HG03103 (cell line): ENCODE measurements at regions not wholly inside any gene's neighbourhood (a gene's known extent, or its start where the extent isn't known, plus 50 kb on each side); places are given as distances from the start of the nearest gene placed in this dataset.

Experiments
- ATAC-seq: cut with Tn5 transposase; IDR thresholded peaks from one replicate; pipeline ENCODE4 v1.9.1; 2021; ENCODE audit warnings: low read depth; ENCODE audit not compliant: unreplicated experiment

DNA sequence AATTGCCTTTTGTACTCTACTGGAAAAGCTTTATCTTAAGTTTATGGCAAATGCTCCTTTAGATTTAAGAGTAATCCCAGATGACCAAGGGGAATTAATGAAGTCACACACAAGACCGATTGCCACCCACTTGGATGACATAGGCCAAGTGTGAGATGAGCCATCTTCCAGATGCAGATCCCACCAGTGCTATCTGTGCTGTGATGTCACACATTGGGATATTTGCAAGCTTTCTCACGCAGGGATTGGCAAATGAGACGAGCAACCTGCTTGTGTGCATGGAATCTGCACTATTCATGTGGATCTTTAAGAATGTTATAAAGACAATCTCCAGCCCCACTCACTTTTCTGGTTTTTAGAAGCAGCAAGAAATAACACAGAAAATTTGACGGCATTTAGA, 602.1 kb upstream of the TMEM132C start:
- no peak for ATAC-seq

DNA sequence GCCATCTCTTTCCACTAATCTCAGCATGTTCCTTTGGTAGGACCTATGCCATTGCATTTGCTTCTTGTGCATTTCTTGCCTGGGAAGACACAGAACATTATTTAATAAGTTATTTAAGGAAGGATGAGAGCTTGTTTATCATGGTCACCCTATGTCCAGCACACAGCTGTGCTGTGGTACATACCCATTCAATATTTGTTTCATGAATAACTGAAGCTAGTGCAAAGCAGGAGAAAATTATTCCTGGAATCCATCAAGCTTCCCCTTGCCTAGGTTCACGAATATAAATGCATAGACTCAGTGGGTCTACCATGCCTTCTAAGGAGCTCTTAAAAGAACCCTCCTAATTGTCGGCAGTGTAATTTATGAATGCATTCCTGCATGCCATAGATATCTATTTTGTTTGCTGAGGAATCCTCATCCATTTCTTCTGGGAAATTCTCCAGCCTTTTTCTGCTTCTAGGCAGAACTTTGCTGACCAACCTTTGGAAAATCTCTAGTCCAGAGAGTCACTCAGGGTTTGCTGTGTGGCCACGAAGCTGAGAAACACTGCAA, 599.8 kb upstream of the TMEM132C start:
- no peak for ATAC-seq

DNA sequence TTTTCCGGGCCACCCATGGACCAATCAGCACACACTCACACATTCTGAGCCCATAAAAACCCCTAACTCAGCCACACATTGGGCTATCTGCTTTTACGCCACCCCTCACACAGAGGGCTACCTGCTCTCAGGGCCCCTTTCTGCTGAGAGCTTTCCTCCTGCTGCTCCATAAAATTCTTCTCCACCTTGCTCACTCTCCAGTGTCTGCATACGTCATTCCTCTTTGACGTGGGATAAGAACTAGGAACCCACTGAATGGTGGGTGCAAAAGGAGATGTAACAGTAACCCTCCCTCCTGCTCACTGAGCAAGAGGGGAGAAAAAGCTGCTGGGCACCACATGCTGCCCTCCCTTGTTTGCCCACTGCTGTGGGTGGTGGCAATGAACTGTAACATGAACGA, 596.7 kb upstream of the TMEM132C start:
- ATAC-seq, result no peak

DNA sequence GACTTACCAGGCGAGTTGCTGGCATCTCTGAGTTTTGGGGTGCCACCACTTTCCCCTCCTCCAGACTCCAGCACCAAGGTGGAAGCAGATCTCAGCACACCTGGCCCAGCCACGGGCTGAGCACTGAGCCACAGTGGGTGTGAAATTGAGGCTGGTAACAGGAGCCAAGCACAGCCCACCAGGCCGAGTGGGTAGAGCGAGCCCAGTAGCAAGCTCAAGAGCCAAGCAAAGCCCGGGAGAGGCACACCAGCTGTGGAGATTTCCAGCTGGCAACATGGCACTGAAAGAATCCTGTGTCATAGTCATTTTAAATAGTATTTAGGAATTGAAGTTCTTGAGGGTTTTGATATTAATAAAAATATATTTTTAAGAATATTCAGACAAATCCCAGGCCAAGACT, 596.2 kb upstream of the TMEM132C start:
- no peak for ATAC-seq

DNA sequence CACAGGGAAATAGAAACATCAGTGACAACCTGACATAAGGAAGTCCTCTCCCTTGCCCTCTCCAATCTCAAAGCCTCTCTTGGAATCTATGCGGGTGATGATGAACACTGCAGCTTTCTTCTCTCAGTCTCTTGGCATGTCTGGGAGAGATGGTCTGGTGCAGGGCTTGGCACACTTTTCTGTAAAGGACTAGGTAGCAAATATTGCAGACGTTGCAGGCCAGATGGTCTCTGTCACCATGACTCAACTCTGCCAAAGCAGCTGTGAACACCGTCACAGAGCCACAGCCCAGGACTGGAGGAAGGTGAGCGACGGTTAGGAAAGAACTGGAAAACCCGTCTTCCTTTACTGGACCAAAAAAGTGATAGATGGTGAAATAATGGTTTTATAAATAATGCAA, 591.0 kb upstream of the TMEM132C start:
- no peak for ATAC-seq

DNA sequence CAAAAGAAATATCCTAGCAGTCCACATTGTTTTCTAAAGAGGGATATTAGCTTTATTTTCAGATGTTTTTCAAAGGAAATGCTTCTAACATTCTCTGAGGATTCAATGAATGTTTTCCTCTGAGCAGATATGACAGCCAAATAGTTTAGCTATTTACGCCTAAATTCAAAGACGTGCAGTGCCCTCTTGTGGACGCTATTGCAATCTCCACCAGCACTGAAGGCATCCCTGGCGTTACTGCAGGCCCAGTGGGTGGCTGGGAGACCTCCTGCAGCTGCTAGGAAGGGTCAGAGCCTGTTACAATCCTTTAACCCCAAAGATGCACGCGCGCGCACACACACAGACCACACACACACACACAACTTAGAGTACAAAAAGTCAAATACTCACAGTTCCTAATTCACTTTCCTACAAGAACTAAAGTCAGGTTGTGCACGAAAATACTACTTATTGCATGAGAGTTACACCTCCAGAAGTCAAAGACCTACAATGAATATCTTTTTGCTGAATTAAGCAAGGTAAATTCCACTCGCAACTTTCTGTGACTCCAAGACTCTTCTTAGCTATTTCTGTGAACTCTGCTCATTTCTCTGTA, 589.3 kb upstream of the TMEM132C start:
- ATAC-seq, result no peak

DNA sequence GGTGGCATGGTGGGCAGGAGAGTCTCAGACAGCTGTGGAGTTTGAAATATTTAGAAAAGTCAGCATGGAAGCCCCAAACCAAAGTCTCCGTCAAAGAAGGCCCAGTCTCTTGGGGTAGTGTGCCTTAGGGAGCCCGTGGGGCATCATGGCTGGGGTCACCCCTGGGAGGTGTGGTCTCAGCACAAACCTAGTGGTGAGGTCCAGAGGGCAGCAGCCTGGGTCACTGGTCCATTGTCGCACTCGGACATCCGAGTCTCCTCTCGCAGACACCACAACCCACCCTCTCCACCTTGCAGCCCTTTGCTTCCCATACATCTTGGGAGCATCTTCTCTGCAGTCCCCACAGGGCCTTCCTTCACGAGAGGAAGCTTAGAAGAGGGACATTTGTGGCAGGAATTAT, 588.0 kb upstream of the TMEM132C start:
- ATAC-seq, result no peak

DNA sequence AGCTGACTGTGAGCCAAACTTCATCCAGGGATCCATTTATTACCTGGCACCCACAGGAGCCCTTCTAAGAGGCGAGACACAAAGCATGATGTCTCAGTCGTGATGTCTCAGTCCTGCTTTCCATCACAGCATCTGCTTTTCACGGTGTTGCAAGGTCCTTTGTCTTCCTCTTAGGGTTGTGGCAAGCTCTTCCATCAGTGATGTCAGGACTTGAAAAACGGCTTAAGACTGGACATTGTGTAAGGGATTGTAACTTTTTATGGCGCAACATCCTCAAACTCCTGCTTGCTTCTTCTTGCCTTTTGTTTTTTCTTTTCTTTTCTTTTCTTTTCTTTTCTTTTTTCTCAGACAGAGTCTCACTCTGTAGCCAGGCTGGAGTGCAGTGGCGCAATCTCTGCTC, 586.5 kb upstream of the TMEM132C start:
- ATAC-seq, result no peak

DNA sequence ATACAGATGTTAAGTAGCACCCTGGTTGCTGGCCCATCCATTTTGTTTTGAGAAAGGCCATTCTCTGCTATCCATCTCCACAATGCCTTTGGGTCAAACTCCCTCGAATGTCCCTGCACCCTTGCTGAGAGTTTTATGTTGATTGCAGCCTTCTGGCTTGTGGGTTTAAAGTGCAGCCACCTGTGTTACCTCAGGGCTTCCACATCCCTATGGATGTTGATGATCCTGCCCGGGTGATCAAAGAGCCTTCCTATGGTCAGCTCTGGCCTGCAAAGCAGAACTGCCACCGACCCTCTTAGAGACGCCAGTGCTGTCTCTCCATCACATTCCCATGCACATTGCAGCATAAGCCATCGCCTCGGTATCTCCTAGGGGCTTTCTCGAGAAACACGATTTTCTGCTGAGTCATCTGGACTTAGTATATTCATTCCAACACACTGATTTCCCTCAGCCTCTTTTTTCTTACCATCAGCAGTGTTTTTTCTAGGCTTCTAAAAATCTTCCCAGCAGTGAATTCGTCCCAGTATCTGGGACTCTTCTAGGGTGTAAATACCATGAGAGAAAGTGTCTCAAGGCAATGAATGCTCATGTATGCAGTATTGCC, 585.7 kb upstream of the TMEM132C start:
- ATAC-seq, result no peak

DNA sequence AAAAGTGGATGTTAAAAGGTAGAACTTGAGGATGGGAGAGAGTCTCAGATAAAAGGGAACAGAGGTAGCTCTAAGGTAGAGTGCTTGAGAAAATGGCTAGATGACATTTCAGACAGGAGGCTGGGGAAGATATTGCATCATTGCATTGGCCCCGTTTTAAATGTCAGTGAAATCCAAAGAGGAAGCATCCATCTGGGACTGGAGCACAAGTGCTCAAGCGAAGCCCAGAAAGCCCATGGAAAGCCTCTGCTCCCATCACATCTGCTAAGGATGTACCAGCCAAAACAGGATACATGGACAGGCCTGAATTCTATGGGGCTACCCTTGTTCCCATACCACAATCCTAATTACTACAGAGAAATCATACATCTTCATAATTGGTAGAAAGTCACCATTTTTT, 581.5 kb upstream of the TMEM132C start:
- no peak for ATAC-seq

DNA sequence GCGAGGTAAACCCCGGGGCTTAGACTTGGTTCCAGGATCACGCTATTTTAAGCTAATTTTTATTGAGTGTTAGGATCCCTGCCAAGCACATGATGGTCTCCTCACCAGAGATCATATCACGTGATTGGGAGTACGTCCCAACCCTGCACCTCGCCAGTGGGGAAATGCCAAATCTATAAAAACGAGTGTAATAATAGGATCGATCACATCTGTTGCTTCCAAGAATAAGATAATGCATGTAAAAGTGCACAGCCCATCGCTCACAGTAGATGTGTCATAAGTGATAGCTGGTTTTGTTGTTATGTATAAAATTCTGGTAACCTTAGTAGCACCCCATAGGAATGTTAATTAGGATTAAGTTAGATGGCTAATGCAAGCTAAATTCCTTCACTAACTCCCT, 581.0 kb upstream of the TMEM132C start:
- ATAC-seq, result no peak

DNA sequence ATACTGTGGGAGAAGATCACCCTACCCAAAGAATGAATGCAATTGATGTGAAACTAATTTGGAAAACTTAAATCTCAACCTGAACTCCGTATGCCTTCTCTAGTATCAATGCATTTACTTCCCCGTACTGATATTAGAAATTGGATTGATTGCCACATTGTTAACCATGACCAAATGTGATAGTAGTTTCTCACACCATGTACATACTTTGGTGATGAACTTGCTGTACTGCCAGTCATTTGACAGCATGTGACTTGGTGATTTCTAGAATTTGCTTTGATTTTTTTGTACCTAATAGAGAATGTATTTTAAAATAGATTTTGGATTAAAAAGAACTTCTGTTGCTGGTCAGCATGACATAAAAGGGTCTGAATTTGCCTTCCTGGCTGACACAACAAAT, 579.8 kb upstream of the TMEM132C start:
- ATAC-seq, result no peak

DNA sequence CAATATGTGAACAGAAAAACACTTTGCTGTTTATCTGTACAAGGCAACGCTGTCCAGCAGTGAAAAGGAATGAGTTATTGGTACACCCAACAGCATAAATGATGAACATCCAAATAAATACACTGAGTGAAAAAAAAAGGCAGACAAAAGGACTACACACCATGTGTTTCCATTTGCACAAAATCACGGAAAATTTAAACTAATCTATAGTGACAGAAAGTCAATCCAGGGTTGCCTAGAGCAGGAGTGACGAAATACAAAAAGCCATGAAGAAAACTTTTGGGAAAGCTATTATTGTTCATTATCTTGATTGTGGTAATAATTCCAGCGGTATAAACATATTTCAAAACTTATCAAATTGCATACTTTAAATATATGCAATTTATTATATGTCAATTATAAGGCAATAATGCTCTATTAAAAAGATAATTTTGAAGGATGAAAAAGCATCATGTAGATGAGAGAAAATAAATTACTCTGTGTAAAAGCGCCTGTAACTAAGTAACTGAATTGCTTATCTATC, 578.0 kb upstream of the TMEM132C start:
- no peak for ATAC-seq

DNA sequence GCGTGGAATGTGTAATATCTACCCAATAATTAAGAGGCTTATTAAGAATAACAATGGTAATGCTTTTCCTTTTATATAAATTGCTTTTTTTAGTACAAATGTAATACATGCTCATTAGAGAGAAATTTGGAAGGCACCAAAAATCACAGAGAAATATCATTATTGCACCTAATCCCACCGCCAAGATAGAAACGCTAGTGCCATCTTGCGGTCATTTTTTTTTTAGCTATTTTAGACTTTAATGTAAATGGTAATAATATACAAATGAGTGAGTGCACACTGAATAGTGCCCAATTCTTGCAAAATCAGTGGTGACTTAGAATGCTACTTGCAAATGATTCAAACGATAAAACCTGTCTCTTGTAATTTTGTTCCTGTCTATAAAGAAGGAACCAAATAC, 576.8 kb upstream of the TMEM132C start:
- no peak for ATAC-seq

DNA sequence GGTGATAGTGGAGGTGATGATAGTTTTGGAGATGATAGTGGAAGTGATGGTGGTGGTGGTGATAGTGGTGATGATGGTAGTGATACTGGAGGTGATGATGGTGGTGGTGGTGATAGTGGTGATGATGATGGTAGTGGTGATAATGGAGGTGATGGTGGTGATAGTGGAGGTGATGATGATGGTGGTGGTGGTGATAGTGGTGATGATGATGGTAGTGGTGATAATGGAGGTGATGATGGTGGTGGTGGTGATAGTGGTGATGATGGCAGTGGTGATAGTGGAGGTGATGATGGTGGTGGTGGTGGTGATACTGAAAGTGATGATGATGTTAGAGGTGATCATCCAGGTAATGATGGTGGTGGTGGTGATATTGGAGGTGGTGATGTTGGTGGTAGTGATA, 570.0 kb upstream of the TMEM132C start:
- no peak for ATAC-seq

DNA sequence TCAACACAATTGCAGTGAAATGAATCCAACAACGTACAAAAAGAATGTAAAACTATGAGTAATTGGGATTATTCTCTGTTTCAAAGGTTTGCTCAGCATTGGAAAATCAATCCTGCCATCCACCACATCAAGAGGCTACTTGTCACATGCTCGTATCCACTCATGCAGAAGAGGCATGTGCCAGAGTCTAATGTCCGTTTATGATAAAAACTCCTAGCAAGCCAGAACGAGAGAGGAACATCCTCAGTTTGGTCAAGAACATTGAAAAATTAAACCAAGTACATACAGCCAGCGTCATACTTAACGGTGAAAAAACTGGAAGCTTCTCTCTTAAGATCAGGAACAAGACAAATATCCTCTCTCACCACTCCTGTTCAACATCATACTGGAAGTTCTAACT, 563.9 kb upstream of the TMEM132C start:
- no peak for ATAC-seq

DNA sequence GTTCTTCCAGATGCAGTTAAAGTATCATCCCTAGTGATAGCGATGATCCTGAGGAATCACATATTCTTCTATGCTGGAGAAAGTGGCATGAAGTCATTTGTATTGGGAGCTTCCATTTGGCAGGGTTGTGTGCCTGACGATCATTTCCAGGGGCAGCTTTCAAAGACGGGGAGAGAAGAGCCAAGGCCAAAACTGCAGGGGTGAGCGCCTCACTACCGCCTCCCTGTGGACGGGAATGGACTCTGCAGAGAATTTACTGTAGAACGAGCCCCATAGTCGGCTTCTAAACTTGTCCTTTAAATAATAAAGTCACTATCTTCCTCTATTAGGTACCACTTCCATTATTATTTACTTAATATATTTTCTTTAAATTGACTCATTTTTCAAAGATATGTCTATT, 555.9 kb upstream of the TMEM132C start:
- no peak for ATAC-seq

DNA sequence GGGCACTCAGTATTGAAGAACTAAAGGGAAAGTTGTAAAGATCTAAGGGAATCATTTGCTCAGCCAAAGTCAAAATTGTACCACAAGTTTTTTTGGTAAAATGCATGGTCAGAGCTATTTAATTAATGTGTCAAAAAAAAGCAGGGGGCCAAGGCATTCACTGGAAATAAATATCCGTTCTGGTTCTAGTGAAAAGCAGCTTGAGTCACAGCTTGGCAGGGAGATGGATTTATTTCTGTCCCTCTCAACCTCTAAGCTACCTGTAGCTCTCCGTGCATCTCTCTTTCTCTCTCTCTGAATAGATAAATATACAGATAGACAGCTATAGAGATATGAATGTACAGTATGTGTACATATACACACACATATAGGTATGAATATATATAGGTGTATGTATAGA, 554.4 kb upstream of the TMEM132C start:
- ATAC-seq, result no peak

DNA sequence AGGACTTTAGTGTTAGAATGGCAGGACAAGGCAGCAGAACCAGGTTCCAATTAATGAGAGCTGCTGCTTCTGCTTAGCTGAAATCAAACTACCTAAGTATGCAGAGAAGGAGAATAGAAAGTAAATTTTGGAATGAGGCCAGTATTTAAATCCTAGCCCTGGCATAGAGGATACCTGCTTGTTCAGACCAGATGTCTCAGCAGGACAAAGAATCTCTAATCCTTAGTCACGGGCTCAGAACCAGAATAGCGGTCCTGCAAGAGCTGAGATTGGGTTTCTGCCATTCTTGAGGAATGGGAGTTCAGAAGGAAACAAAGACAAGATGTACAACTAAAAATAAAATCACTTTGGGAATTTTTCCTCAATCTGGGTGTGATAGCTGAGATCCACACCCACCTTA, 550.8 kb upstream of the TMEM132C start:
- ATAC-seq, result no peak

DNA sequence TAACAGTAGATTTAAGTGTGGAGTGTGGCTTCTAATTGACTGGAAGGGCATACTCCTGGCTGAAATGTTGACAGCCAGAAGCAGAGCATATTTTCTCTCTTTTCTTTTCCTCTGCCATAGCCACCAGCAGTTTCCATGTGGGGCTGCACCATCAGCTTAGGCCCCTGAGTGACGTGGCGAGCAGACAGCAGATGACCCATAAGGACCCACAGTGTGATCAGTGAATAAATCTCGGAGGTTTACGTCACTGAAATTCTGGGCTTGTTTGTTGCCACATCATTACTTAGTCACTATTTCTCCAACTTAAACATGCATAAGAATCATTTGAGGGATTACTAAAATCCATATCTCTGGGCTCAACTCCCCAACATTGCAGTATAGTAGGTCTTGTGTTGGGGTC, 549.7 kb upstream of the TMEM132C start:
- no peak for ATAC-seq

DNA sequence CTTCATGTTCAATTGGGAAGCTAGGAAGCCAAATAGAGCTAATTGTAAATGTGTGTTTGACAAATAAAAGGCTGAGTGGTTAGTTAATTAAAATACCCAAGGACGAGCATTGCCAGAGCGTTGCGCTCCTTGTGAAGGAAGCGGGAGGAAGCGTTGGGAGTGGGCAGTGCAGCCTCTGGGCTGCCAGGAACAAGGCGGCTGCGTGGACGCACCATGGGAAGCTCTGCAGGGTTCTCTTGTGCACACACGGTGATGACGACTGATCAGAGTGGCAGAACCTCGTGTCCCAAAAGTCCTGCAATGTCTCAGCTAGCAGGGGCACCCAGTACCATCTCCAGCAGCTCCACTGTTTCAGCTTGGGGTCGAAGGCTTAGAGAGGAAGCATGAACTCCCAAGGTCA, 546.6 kb upstream of the TMEM132C start:
- ATAC-seq, result no peak

DNA sequence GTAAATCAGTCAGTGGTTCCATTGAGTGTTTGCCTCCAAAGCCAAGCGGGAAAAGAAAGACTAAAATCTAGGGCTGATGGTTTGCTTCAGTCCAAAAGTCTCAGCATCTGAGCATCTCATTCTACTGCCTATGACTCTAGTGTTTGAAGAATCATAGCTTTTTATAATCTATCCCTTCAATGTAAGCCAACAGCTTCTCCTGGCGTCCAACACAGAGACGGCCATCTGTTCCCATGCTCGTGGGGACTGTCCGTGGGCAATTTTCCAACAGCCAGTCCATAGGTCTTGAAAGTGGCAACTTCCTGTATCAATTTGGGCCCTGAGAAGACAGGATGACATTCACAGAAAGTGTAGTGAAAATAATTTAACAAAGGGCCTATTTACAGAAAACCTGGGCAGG, 544.4 kb upstream of the TMEM132C start:
- ATAC-seq, result no peak
